ENCODE measurements at regions not wholly inside any gene's neighbourhood (a gene's known extent, or its start where the extent isn't known, plus 50 kb on each side); places are given as distances from the start of the nearest gene placed in this dataset.

GRCh38 chr18:28425886-28426285 is 249.0 kb upstream of the CDH2 start:
- no peak for TF ChIP-seq POLR2A (IDR thresholded peaks at IDR 0.05; ENCODE audit: low read length)
- TF ChIP-seq GATA1 (IDR thresholded peaks at IDR 0.05; ENCODE audit: low read depth, low read length), result no peak

Data from erythroblast (primary cell).